ENCODE measurements at regions not wholly inside any gene's neighbourhood (a gene's known extent, or its start where the extent isn't known, plus 50 kb on each side); places are given as distances from the start of the nearest gene placed in this dataset.
A peak's percentile ranks its signal among the peaks of the same experiment; 100 is the strongest.

GRCh38 chr5:126309860-126310259 is 113.3 kb upstream of the GRAMD2B start:
- no peak for DNase-seq

GRCh38 chr5:126311766-126312165 is 111.4 kb upstream of the GRAMD2B start:
- no peak for DNase-seq

GRCh38 chr5:126315341-126315740 is 107.9 kb upstream of the GRAMD2B start:
- DNase-seq, result no peak

GRCh38 chr5:126332326-126332725 is 90.9 kb upstream of the GRAMD2B start:
- DNase-seq, result no peak

GRCh38 chr5:126334760-126335159 is 88.4 kb upstream of the GRAMD2B start:
- DNase-seq, result no peak

GRCh38 chr5:126335886-126336285 is 87.3 kb upstream of the GRAMD2B start:
- DNase-seq, result no peak

- DNase-seq, result no peak
Observed at GRCh38 chr5:126338635-126339034, 84.6 kb upstream of the GRAMD2B start.

- DNase-seq, result peak; percentile 11 to 32
Observed at GRCh38 chr5:126339215-126339805, 83.9 kb upstream of the GRAMD2B start.

- DNase-seq, result no peak
Observed at GRCh38 chr5:126341906-126342630, 81.1 kb upstream of the GRAMD2B start.

- no peak for DNase-seq
Observed at GRCh38 chr5:126348855-126349635, 74.2 kb upstream of the GRAMD2B start.

GRCh38 chr5:126351153-126351552 is 72.1 kb upstream of the GRAMD2B start:
- no peak for DNase-seq

- no peak for DNase-seq
Observed at GRCh38 chr5:126354012-126354857, 69.0 kb upstream of the GRAMD2B start.

GRCh38 chr5:126354858-126355731 is 68.1 kb upstream of the GRAMD2B start:
- no peak for DNase-seq

- no peak for DNase-seq
Observed at GRCh38 chr5:126355940-126356339, 67.3 kb upstream of the GRAMD2B start.

GRCh38 chr5:126357585-126358342 is 65.4 kb upstream of the GRAMD2B start:
- DNase-seq, result no peak

- no peak for DNase-seq
Observed at GRCh38 chr5:126358525-126358924, 64.7 kb upstream of the GRAMD2B start.

GRCh38 chr5:126359884-126360283 is 63.3 kb upstream of the GRAMD2B start:
- no peak for DNase-seq

GRCh38 chr5:126360467-126360866 is 62.7 kb upstream of the GRAMD2B start:
- DNase-seq, result no peak

- no peak for DNase-seq
Observed at GRCh38 chr5:126363658-126364057, 59.6 kb upstream of the GRAMD2B start.

GRCh38 chr5:126364206-126364902 is 58.9 kb upstream of the GRAMD2B start:
- no peak for DNase-seq

Data from activated CD4-positive, alpha-beta T cell treated with anti-CD3 and anti-CD28 coated beads, Interleukin-2, amount 50 U/mL, for 48 hours (primary cell).